ENCODE measurements at regions not wholly inside any gene's neighbourhood (a gene's known extent, or its start where the extent isn't known, plus 50 kb on each side); places are given as distances from the start of the nearest gene placed in this dataset.

GRCh38 chr16:64133366-64133765 is 988.5 kb downstream of the CDH11 start:
- Histone ChIP-seq H4K20me1 (ENCODE audit: insufficient read depth) (no peaks in the 10 kb centered on the region), H3K79me2 (replicated peaks; ENCODE audit: insufficient read depth, low read length) (no peaks in the 10 kb centered on the region), H3K27ac (ENCODE audit: low read length) (no peak overlapping the region), H2AFZ (ENCODE audit: low read depth, low read length) (no peak overlapping the region), H3K4me3 (ENCODE audit: low read length) (no peak overlapping the region), H3F3A (ENCODE audit: insufficient read depth, low read length, poor library complexity, severe bottlenecking) (no peaks in the 10 kb centered on the region), H3K4me2 (ENCODE audit: low read length) (no peak overlapping the region), H3K9ac (ENCODE audit: low read length) (no peak overlapping the region), H3K27me3 (ENCODE audit: insufficient read depth, low read depth, low read length) (no peaks in the 10 kb centered on the region), H3K9me3 (ENCODE audit: low read length) (no peaks in the 10 kb centered on the region), H3K36me3 (ENCODE audit: insufficient read depth, low read length) (no peaks in the 10 kb centered on the region), H3K9me2 (ENCODE audit: insufficient read depth, low read length) (no peaks in the 10 kb centered on the region)
- TF ChIP-seq TAF1 (IDR thresholded peaks at IDR 0.05; ENCODE audit: low read depth) (no peak), CTCF (IDR thresholded peaks at IDR 0.05; ENCODE audit: poor library complexity, severe bottlenecking) (no peak), RAD21 (conservative IDR thresholded peaks at IDR 0.05) (no peak), MXI1 (conservative IDR thresholded peaks at IDR 0.05; ENCODE audit: poor library complexity, severe bottlenecking) (no peak), POLR2AphosphoS5 (IDR thresholded peaks at IDR 0.05) (no peak), SMC3 (conservative IDR thresholded peaks at IDR 0.05; ENCODE audit: poor library complexity) (no peak), REST (IDR thresholded peaks at IDR 0.05; ENCODE audit: borderline replicate concordance) (no peak)

GRCh38 chr16:64132759-64133361 is 989.0 kb downstream of the CDH11 start:
- Histone ChIP-seq H3K4me3 (ENCODE audit: low read length) (no peak overlapping the region), H4K20me1 (ENCODE audit: insufficient read depth) (no peaks in the 10 kb centered on the region), H3K9me2 (ENCODE audit: insufficient read depth, low read length) (no peaks in the 10 kb centered on the region), H3K27ac (ENCODE audit: low read length) (no peak overlapping the region), H2AFZ (ENCODE audit: low read depth, low read length) (no peak overlapping the region), H3K9me3 (ENCODE audit: low read length) (no peaks in the 10 kb centered on the region), H3K27me3 (ENCODE audit: insufficient read depth, low read depth, low read length) (no peaks in the 10 kb centered on the region), H3K79me2 (replicated peaks; ENCODE audit: insufficient read depth, low read length) (no peaks in the 10 kb centered on the region), H3K4me2 (ENCODE audit: low read length) (no peak overlapping the region), H3F3A (ENCODE audit: insufficient read depth, low read length, poor library complexity, severe bottlenecking) (no peaks in the 10 kb centered on the region), H3K36me3 (ENCODE audit: insufficient read depth, low read length) (no peaks in the 10 kb centered on the region), H3K9ac (ENCODE audit: low read length) (no peak overlapping the region)
- TF ChIP-seq TAF1 (IDR thresholded peaks at IDR 0.05; ENCODE audit: low read depth): no peak
- no peak for TF ChIP-seq CTCF (IDR thresholded peaks at IDR 0.05; ENCODE audit: poor library complexity, severe bottlenecking)
- TF ChIP-seq SMC3 (conservative IDR thresholded peaks at IDR 0.05; ENCODE audit: poor library complexity): no peak
- no peak for TF ChIP-seq RAD21 (conservative IDR thresholded peaks at IDR 0.05)
- no peak for TF ChIP-seq POLR2AphosphoS5 (IDR thresholded peaks at IDR 0.05)
- no peak for TF ChIP-seq EZH2 (IDR thresholded peaks at IDR 0.05; ENCODE audit: borderline replicate concordance, insufficient read depth, low read length, poor library complexity, severe bottlenecking)
- no peak for TF ChIP-seq MXI1 (conservative IDR thresholded peaks at IDR 0.05; ENCODE audit: poor library complexity, severe bottlenecking)
